IPS-20b (cell line): ENCODE measurements at regions not wholly inside any gene's neighbourhood (a gene's known extent, or its start where the extent isn't known, plus 50 kb on each side); places are given as distances from the start of the nearest gene placed in this dataset.
"Not testable (repeated sequence)": the region's sequence is repeated elsewhere in the genome, so short reads cannot be mapped to it uniquely, and the experiment has no call there.

ENCODE experiments used
- H3K27ac ChIP-seq: one replicate; pipeline ENCODE4 v1.5.1; 2013; ENCODE audit warnings: low read length
- H3K27me3 ChIP-seq: 2 replicates; pipeline ENCODE4 v1.6.1; 2013; ENCODE audit warnings: mild to moderate bottlenecking, low read length, inconsistent platforms; ENCODE audit not compliant: insufficient read depth
- H3K36me3 ChIP-seq: 2 replicates; pipeline ENCODE4 v1.6.1; 2013; ENCODE audit warnings: low read depth, mild to moderate bottlenecking, inconsistent platforms, low read length, moderate library complexity; ENCODE audit not compliant: insufficient read depth
- H3K4me1 ChIP-seq: 2 replicates; pipeline ENCODE4 v1.6.1; 2013; ENCODE audit warnings: mild to moderate bottlenecking, control low read depth, inconsistent platforms, low read length, moderate library complexity; ENCODE audit not compliant: insufficient read depth
- H3K4me3 ChIP-seq: 2 replicates; pipeline ENCODE4 v1.5.1; 2013; ENCODE audit warnings: mild to moderate bottlenecking, low read length, inconsistent platforms
- H3K9ac ChIP-seq: 2 replicates; pipeline ENCODE4 v1.6.1; 2013; ENCODE audit warnings: low read depth, mild to moderate bottlenecking, inconsistent platforms, low read length, moderate library complexity
- H3K9me3 ChIP-seq: 2 replicates; pipeline ENCODE4 v1.6.1; 2013; ENCODE audit warnings: mild to moderate bottlenecking, low read depth, low read length, inconsistent platforms; ENCODE audit not compliant: insufficient read depth

GRCh38 chr22:25332386-25332785, 112.9 kb downstream of the CRYBB2 start:
- Histone ChIP-seq H3K9ac (no peak overlapping the region), H3K4me3 (no peak overlapping the region), H3K27ac (no peak overlapping the region), H3K9me3 (no peaks in the 10 kb centered on the region), H3K27me3 (no peaks in the 10 kb centered on the region), H3K36me3 (no peaks in the 10 kb centered on the region), H3K4me1 (no peaks in the 10 kb centered on the region)

GRCh38 chr22:25334162-25334490, 114.7 kb downstream of the CRYBB2 start:
- Histone ChIP-seq H3K27me3 (no peaks in the 10 kb centered on the region), H3K4me3 (no peak overlapping the region), H3K9me3 (no peaks in the 10 kb centered on the region), H3K9ac (no peak overlapping the region), H3K36me3 (no peaks in the 10 kb centered on the region), H3K27ac (no peak overlapping the region), H3K4me1 (no peaks in the 10 kb centered on the region)

GRCh38 chr22:25334631-25335030, 115.2 kb downstream of the CRYBB2 start:
- H3K36me3 ChIP-seq, H3K4me1 ChIP-seq, H3K9me3 ChIP-seq, H3K27me3 ChIP-seq, H3K9ac ChIP-seq, H3K27ac ChIP-seq, H3K4me3 ChIP-seq: not testable (repeated sequence)

GRCh38 chr22:25335276-25335675, 115.8 kb downstream of the CRYBB2 start:
- H3K9me3 ChIP-seq, H3K9ac ChIP-seq, H3K27ac ChIP-seq, H3K4me3 ChIP-seq, H3K27me3 ChIP-seq, H3K4me1 ChIP-seq, H3K36me3 ChIP-seq: not testable (repeated sequence)

- H3K36me3 ChIP-seq, H3K27me3 ChIP-seq, H3K4me1 ChIP-seq, H3K9me3 ChIP-seq, H3K9ac ChIP-seq, H3K4me3 ChIP-seq, H3K27ac ChIP-seq: not testable (repeated sequence)
Measured at GRCh38 chr22:25340536-25340935, 121.1 kb downstream of the CRYBB2 start.

GRCh38 chr22:25344366-25344765, 124.9 kb downstream of the CRYBB2 start:
- not testable (repeated sequence) for H3K27ac ChIP-seq, H3K9ac ChIP-seq, H3K4me1 ChIP-seq, H3K4me3 ChIP-seq, H3K27me3 ChIP-seq
- 0 out of 2 replicates have a peak, but pooled peaks cover 13% of the 10 kb centered on the region for H3K36me3 ChIP-seq
- peaks cover 15% of the 10 kb centered on the region; the same call in 1 of the 2 replicates for H3K9me3 ChIP-seq

GRCh38 chr22:25346859-25347751, 127.7 kb downstream of the CRYBB2 start:
- Histone ChIP-seq H3K9ac (no peak overlapping the region), H3K4me3 (no peak overlapping the region), H3K9me3 (peaks cover 15% of the 10 kb centered on the region; the same call in 1 of the 2 replicates), H3K36me3 (peaks cover 29% of the 10 kb centered on the region), H3K4me1 (no peaks in the 10 kb centered on the region), H3K27me3 (no peaks in the 10 kb centered on the region), H3K27ac (no peak overlapping the region)

- no peaks in the 10 kb centered on the region for H3K4me1 ChIP-seq
- H3K36me3 ChIP-seq = peaks cover 29% of the 10 kb centered on the region
- H3K9me3 ChIP-seq = peaks cover 15% of the 10 kb centered on the region; the same call in 1 of the 2 replicates
- no peak overlapping the region for H3K9ac ChIP-seq
- no peaks in the 10 kb centered on the region for H3K27me3 ChIP-seq
- no peak overlapping the region for H3K4me3 ChIP-seq
- H3K27ac ChIP-seq = no peak overlapping the region
Measured at GRCh38 chr22:25347752-25348102, 128.3 kb downstream of the CRYBB2 start.

GRCh38 chr22:25348391-25348790, 129.0 kb downstream of the CRYBB2 start:
- Histone ChIP-seq H3K27ac (no peak overlapping the region), H3K27me3 (no peaks in the 10 kb centered on the region), H3K4me3 (no peak overlapping the region), H3K36me3 (peaks cover 29% of the 10 kb centered on the region), H3K9me3 (peaks cover 15% of the 10 kb centered on the region; the same call in 1 of the 2 replicates), H3K9ac (no peak overlapping the region), H3K4me1 (no peaks in the 10 kb centered on the region)

- not testable (repeated sequence) for H3K4me3 ChIP-seq, H3K9ac ChIP-seq, H3K27me3 ChIP-seq, H3K27ac ChIP-seq, H3K4me1 ChIP-seq
- Histone ChIP-seq H3K9me3 (peaks cover 15% of the 10 kb centered on the region; the same call in 1 of the 2 replicates), H3K36me3 (peaks cover 34% of the 10 kb centered on the region)
Measured at GRCh38 chr22:25348996-25349395, 129.6 kb downstream of the CRYBB2 start.

GRCh38 chr22:25350551-25350971, 131.1 kb downstream of the CRYBB2 start:
- Histone ChIP-seq H3K9ac (no peak overlapping the region), H3K9me3 (peaks cover 8% of the 10 kb centered on the region; the same call in 1 of the 2 replicates), H3K4me1 (no peaks in the 10 kb centered on the region), H3K27me3 (no peaks in the 10 kb centered on the region), H3K27ac (no peak overlapping the region), H3K4me3 (no peak overlapping the region), H3K36me3 (peaks cover 43% of the 10 kb centered on the region)

- Histone ChIP-seq H3K36me3 (peaks cover 39% of the 10 kb centered on the region), H3K4me3 (no peak overlapping the region), H3K4me1 (no peaks in the 10 kb centered on the region), H3K9me3 (no peaks in the 10 kb centered on the region), H3K27me3 (no peaks in the 10 kb centered on the region), H3K9ac (no peak overlapping the region), H3K27ac (no peak overlapping the region)
Measured at GRCh38 chr22:25351631-25352293, 132.3 kb downstream of the CRYBB2 start.
